ENCODE measurements at regions not wholly inside any gene's neighbourhood (a gene's known extent, or its start where the extent isn't known, plus 50 kb on each side); places are given as distances from the start of the nearest gene placed in this dataset.

DNA sequence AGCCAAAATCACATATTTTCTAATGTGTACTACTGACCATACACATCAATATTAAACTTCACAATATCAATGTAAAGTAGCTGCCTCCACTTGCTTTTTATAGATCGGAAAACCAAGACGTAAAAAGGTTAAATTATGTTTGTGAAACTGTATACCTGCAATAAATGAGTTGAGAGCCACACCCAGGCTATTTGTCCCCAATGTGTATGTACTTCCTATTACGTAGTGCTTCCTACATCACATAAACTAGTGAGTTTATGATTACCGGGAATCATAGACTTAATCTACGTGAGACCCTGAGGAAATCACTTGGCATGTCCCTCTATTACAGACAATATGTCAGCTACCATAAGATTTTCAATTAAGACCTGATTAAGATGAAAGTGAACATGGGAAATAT, 903.4 kb downstream of the RAB28 start:
- no peak overlapping the region for H3K4me2 ChIP-seq (ENCODE audit: low read length)
- no peak overlapping the region for H3K9ac ChIP-seq (ENCODE audit: low read length)
- no peaks in the 10 kb centered on the region for H3K9me2 ChIP-seq (ENCODE audit: insufficient read depth, low read length)
- TF ChIP-seq MXI1 (conservative IDR thresholded peaks at IDR 0.05; ENCODE audit: poor library complexity, severe bottlenecking), result no peak
- no peak for TF ChIP-seq POLR2AphosphoS5 (IDR thresholded peaks at IDR 0.05)
- TF ChIP-seq RAD21 (conservative IDR thresholded peaks at IDR 0.05), result no peak
- no peak for TF ChIP-seq EZH2 (IDR thresholded peaks at IDR 0.05; ENCODE audit: borderline replicate concordance, insufficient read depth, low read length, poor library complexity, severe bottlenecking)
- no peak for TF ChIP-seq CTCF (IDR thresholded peaks at IDR 0.05; ENCODE audit: poor library complexity, severe bottlenecking)
- TF ChIP-seq REST (IDR thresholded peaks at IDR 0.05; ENCODE audit: borderline replicate concordance), result no peak
- no peak for TF ChIP-seq EP300 (conservative IDR thresholded peaks at IDR 0.05; ENCODE audit: poor library complexity, severe bottlenecking)
- TF ChIP-seq SMC3 (conservative IDR thresholded peaks at IDR 0.05; ENCODE audit: poor library complexity), result no peak
- TF ChIP-seq TAF1 (IDR thresholded peaks at IDR 0.05; ENCODE audit: low read depth), result no peak
- H4K20me1 ChIP-seq (ENCODE audit: insufficient read depth), result no peaks in the 10 kb centered on the region
- no peaks in the 10 kb centered on the region for H3K27me3 ChIP-seq (ENCODE audit: insufficient read depth, low read depth, low read length)
- no peak overlapping the region for H3K4me3 ChIP-seq (ENCODE audit: low read length)
- no peaks in the 10 kb centered on the region for H3K36me3 ChIP-seq (ENCODE audit: insufficient read depth, low read length)
- H3K9me3 ChIP-seq (ENCODE audit: low read length), result no peaks in the 10 kb centered on the region
- no peaks in the 10 kb centered on the region for H3K79me2 ChIP-seq (replicated peaks; ENCODE audit: insufficient read depth, low read length)
- H3K27ac ChIP-seq (ENCODE audit: low read length), result no peak overlapping the region
- no peak overlapping the region for H2AFZ ChIP-seq (ENCODE audit: low read depth, low read length)
- H3F3A ChIP-seq (ENCODE audit: insufficient read depth, low read length, poor library complexity, severe bottlenecking), result no peaks in the 10 kb centered on the region

DNA sequence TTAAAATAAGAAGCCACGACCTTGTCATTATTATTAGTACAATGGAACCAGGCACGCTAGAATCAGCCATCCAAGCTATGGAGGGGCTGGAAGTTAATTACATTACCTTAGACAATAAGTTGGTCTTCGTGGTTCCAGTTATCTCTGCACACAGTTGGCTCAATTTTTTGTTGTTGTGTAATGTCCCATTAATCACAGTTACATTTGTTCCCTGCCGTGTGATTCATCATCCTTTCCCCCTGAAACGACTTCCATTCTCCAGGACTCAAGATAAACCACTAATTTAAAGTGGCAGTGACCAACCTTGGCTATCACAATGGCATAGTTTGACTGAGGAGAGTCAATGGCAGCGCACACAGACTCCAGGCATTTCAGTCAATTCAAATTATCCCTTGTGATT, 905.0 kb downstream of the RAB28 start:
- Histone ChIP-seq H3K4me2 (ENCODE audit: low read length) (no peak overlapping the region), H3K36me3 (ENCODE audit: insufficient read depth, low read length) (no peaks in the 10 kb centered on the region), H3K9ac (ENCODE audit: low read length) (no peak overlapping the region), H3K27ac (ENCODE audit: low read length) (no peak overlapping the region), H2AFZ (ENCODE audit: low read depth, low read length) (no peak overlapping the region), H3F3A (ENCODE audit: insufficient read depth, low read length, poor library complexity, severe bottlenecking) (no peaks in the 10 kb centered on the region), H3K79me2 (replicated peaks; ENCODE audit: insufficient read depth, low read length) (no peaks in the 10 kb centered on the region), H3K9me2 (ENCODE audit: insufficient read depth, low read length) (no peaks in the 10 kb centered on the region), H3K9me3 (ENCODE audit: low read length) (no peaks in the 10 kb centered on the region), H4K20me1 (ENCODE audit: insufficient read depth) (no peaks in the 10 kb centered on the region), H3K27me3 (ENCODE audit: insufficient read depth, low read depth, low read length) (no peaks in the 10 kb centered on the region), H3K4me3 (ENCODE audit: low read length) (no peak overlapping the region)
- TF ChIP-seq RAD21 (conservative IDR thresholded peaks at IDR 0.05) (no peak), EP300 (conservative IDR thresholded peaks at IDR 0.05; ENCODE audit: poor library complexity, severe bottlenecking) (no peak)

DNA sequence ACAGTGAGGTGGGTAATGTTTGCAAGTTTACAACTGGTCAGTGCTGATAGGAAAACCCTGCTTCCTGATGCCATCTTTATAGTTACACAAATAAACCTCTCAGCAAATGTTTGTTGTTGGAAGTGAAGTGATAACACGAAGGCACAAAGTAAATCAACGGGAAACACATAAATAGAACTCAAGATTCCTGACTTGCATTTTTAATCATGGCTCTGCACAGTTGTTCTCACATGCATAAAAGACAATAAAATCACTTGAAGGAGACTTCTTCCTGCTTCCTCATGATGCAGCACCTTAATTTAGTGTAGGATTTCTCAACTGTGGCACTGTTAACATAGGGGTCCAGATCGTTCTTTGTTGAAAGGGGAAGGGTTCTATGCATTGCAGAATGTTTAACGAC, 907.7 kb downstream of the RAB28 start:
- TF ChIP-seq TAF1 (IDR thresholded peaks at IDR 0.05; ENCODE audit: low read depth) (no peak), RAD21 (conservative IDR thresholded peaks at IDR 0.05) (no peak), MXI1 (conservative IDR thresholded peaks at IDR 0.05; ENCODE audit: poor library complexity, severe bottlenecking) (no peak), EZH2 (IDR thresholded peaks at IDR 0.05; ENCODE audit: borderline replicate concordance, insufficient read depth, low read length, poor library complexity, severe bottlenecking) (no peak)
- H3K79me2 ChIP-seq (replicated peaks; ENCODE audit: insufficient read depth, low read length), result no peaks in the 10 kb centered on the region
- no peak overlapping the region for H3K4me3 ChIP-seq (ENCODE audit: low read length)
- no peaks in the 10 kb centered on the region for H3K36me3 ChIP-seq (ENCODE audit: insufficient read depth, low read length)
- no peak overlapping the region for H2AFZ ChIP-seq (ENCODE audit: low read depth, low read length)
- H3K9me2 ChIP-seq (ENCODE audit: insufficient read depth, low read length), result no peaks in the 10 kb centered on the region
- no peak overlapping the region for H3K4me2 ChIP-seq (ENCODE audit: low read length)
- no peak overlapping the region for H3K9ac ChIP-seq (ENCODE audit: low read length)
- no peaks in the 10 kb centered on the region for H3K27me3 ChIP-seq (ENCODE audit: insufficient read depth, low read depth, low read length)
- H3K9me3 ChIP-seq (ENCODE audit: low read length), result no peaks in the 10 kb centered on the region
- no peak overlapping the region for H3K27ac ChIP-seq (ENCODE audit: low read length)
- H3F3A ChIP-seq (ENCODE audit: insufficient read depth, low read length, poor library complexity, severe bottlenecking), result no peaks in the 10 kb centered on the region
- H4K20me1 ChIP-seq (ENCODE audit: insufficient read depth), result no peaks in the 10 kb centered on the region
